HEK293 (cell line): ENCODE measurements at regions not wholly inside any gene's neighbourhood (a gene's known extent, or its start where the extent isn't known, plus 50 kb on each side); places are given as distances from the start of the nearest gene placed in this dataset.

Experiments used
- FEZF1 ChIP-seq: fragments of 450-650 bp; formaldehyde crosslinking; IDR thresholded peaks from 2 replicates; pipeline ENCODE4 v1.5.1; 2016; ENCODE audit warnings: missing biosample characterization, missing genetic modification characterization
- GLI4 ChIP-seq: fragments of 450-650 bp; formaldehyde crosslinking; IDR thresholded peaks from 2 replicates; pipeline ENCODE4 v1.5.1; 2016; ENCODE audit warnings: missing biosample characterization, missing genetic modification characterization
- YY1 ChIP-seq: fragments of 450-650 bp; formaldehyde crosslinking; IDR thresholded peaks from 2 replicates; pipeline ENCODE4 v1.5.1; 2018; ENCODE audit warnings: missing biosample characterization, missing genetic modification characterization
- ZBTB21 ChIP-seq: fragments of 450-650 bp; formaldehyde crosslinking; IDR thresholded peaks from 2 replicates; pipeline ENCODE4 v1.5.1; 2017; ENCODE audit warnings: missing biosample characterization, missing genetic modification characterization
- ZEB2 ChIP-seq: fragments of 450-650 bp; formaldehyde crosslinking; IDR thresholded peaks from 2 replicates; pipeline ENCODE4 v1.5.1; 2016; ENCODE audit warnings: missing biosample characterization, missing genetic modification characterization
- ZNF138 ChIP-seq: fragments of 450-650 bp; formaldehyde crosslinking; IDR thresholded peaks from 2 replicates; pipeline ENCODE4 v1.5.1; 2016; ENCODE audit warnings: missing biosample characterization, missing genetic modification characterization, borderline replicate concordance
- ZNF549 ChIP-seq: fragments of 450-650 bp; IDR thresholded peaks from 2 replicates; pipeline ENCODE4 v1.5.1; 2018; ENCODE audit warnings: missing biosample characterization, missing genetic modification characterization, mild to moderate bottlenecking, inconsistent platforms, moderate library complexity
- ZNF707 ChIP-seq: fragments of 450-650 bp; formaldehyde crosslinking; IDR thresholded peaks from 2 replicates; pipeline ENCODE4 v1.5.1; 2016; ENCODE audit warnings: missing biosample characterization, missing genetic modification characterization
- TF ChIP-seq, protein P1 (sequence below): fragments of 450-650 bp; formaldehyde crosslinking; IDR thresholded peaks from 2 replicates; pipeline ENCODE4 v1.5.1; 2016; ENCODE audit warnings: missing biosample characterization, missing genetic modification characterization
- TF ChIP-seq, protein P2 (sequence below): fragments of 450-650 bp; formaldehyde crosslinking; IDR thresholded peaks from 2 replicates; pipeline ENCODE4 v1.5.1; 2016; ENCODE audit warnings: missing biosample characterization, missing genetic modification characterization

DNA sequence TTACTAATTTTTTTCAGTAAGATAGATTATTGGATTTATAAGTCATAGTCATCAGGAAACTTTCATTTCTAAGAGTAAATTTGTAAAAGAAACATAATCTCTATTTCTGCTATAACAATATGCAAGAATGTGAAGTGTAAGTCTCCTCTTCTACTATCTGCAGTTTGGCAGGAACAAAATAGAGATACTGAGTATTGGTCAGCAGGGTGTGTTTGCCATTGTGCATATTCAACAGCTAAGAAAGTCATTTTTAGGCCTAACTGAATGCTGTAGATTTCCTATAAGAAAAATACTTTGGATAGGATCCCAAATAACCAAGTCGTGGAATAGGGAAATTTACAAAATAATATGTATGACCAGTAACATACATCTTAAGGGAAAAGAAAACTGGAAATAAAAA, 253.3 kb upstream of the EPHA5 start:
- TF ChIP-seq ZBTB21 (tag by site-specific recombination) (no peak), GLI4 (no peak), ZNF138 (tag by site-specific recombination) (no peak), ZNF549 (tag by site-specific recombination) (no peak), ZEB2 (tag by site-specific recombination) (no peak), YY1 (no peak), FEZF1 (tag by site-specific recombination) (no peak), ZNF707 (tag by site-specific recombination) (no peak)
- TF ChIP-seq, protein P1, sequence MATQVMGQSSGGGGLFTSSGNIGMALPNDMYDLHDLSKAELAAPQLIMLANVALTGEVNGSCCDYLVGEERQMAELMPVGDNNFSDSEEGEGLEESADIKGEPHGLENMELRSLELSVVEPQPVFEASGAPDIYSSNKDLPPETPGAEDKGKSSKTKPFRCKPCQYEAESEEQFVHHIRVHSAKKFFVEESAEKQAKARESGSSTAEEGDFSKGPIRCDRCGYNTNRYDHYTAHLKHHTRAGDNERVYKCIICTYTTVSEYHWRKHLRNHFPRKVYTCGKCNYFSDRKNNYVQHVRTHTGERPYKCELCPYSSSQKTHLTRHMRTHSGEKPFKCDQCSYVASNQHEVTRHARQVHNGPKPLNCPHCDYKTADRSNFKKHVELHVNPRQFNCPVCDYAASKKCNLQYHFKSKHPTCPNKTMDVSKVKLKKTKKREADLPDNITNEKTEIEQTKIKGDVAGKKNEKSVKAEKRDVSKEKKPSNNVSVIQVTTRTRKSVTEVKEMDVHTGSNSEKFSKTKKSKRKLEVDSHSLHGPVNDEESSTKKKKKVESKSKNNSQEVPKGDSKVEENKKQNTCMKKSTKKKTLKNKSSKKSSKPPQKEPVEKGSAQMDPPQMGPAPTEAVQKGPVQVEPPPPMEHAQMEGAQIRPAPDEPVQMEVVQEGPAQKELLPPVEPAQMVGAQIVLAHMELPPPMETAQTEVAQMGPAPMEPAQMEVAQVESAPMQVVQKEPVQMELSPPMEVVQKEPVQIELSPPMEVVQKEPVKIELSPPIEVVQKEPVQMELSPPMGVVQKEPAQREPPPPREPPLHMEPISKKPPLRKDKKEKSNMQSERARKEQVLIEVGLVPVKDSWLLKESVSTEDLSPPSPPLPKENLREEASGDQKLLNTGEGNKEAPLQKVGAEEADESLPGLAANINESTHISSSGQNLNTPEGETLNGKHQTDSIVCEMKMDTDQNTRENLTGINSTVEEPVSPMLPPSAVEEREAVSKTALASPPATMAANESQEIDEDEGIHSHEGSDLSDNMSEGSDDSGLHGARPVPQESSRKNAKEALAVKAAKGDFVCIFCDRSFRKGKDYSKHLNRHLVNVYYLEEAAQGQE, result no peak
- TF ChIP-seq, protein P2, sequence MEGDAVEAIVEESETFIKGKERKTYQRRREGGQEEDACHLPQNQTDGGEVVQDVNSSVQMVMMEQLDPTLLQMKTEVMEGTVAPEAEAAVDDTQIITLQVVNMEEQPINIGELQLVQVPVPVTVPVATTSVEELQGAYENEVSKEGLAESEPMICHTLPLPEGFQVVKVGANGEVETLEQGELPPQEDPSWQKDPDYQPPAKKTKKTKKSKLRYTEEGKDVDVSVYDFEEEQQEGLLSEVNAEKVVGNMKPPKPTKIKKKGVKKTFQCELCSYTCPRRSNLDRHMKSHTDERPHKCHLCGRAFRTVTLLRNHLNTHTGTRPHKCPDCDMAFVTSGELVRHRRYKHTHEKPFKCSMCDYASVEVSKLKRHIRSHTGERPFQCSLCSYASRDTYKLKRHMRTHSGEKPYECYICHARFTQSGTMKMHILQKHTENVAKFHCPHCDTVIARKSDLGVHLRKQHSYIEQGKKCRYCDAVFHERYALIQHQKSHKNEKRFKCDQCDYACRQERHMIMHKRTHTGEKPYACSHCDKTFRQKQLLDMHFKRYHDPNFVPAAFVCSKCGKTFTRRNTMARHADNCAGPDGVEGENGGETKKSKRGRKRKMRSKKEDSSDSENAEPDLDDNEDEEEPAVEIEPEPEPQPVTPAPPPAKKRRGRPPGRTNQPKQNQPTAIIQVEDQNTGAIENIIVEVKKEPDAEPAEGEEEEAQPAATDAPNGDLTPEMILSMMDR (tag by site-specific recombination), result no peak
